ENCODE measurements at regions not wholly inside any gene's neighbourhood (a gene's known extent, or its start where the extent isn't known, plus 50 kb on each side); places are given as distances from the start of the nearest gene placed in this dataset.
A peak's percentile ranks its signal among the peaks of the same experiment; 100 is the strongest.

- DNase-seq (ENCODE audit: low spot score in 2 of 2) = no peak
- FAIRE-seq = no peak
Observed at GRCh38 chr3:167188592-167188991, 191.5 kb downstream of the ZBBX start.

- DNase-seq (ENCODE audit: low spot score in 2 of 2) = no peak
- no peak for FAIRE-seq
Observed at GRCh38 chr3:167187221-167187620, 192.9 kb downstream of the ZBBX start.

GRCh38 chr3:167184511-167184910, 195.6 kb downstream of the ZBBX start:
- no peak for FAIRE-seq

GRCh38 chr3:167172377-167172776, 207.7 kb downstream of the ZBBX start:
- FAIRE-seq = no peak
- DNase-seq (ENCODE audit: low spot score in 2 of 2) = no peak

More at GRCh38 chr3:167184511-167184910, 195.6 kb downstream of the ZBBX start:
- no peak for DNase-seq (ENCODE audit: low spot score in 2 of 2)

- DNase-seq (ENCODE audit: low spot score in 2 of 2) (no peak), FAIRE-seq (no peak)
Observed at GRCh38 chr3:167167491-167167890, 212.6 kb downstream of the ZBBX start.

GRCh38 chr3:167166594-167167253, 213.4 kb downstream of the ZBBX start:
- FAIRE-seq (no peak), DNase-seq (ENCODE audit: low spot score in 2 of 2) (no peak)

GRCh38 chr3:167166012-167166411, 214.1 kb downstream of the ZBBX start:
- no peak for FAIRE-seq

GRCh38 chr3:167163580-167163979, 216.5 kb downstream of the ZBBX start:
- no peak for FAIRE-seq
- no peak for DNase-seq (ENCODE audit: low spot score in 2 of 2)

More at GRCh38 chr3:167166012-167166411, 214.1 kb downstream of the ZBBX start:
- no peak for DNase-seq (ENCODE audit: low spot score in 2 of 2)

GRCh38 chr3:167162083-167162482, 218.0 kb downstream of the ZBBX start:
- FAIRE-seq (no peak), DNase-seq (ENCODE audit: low spot score in 2 of 2) (no peak)

- FAIRE-seq = no peak
- no peak for DNase-seq (ENCODE audit: low spot score in 2 of 2)
Observed at GRCh38 chr3:167160781-167161180, 219.3 kb downstream of the ZBBX start.

GRCh38 chr3:167151636-167152035, 228.5 kb downstream of the ZBBX start:
- DNase-seq (ENCODE audit: low spot score in 2 of 2) (no peak), FAIRE-seq (no peak)

GRCh38 chr3:167148136-167148535, 232.0 kb downstream of the ZBBX start:
- DNase-seq (ENCODE audit: low spot score in 2 of 2) (no peak), FAIRE-seq (no peak)

- DNase-seq (ENCODE audit: low spot score in 2 of 2) (no peak), FAIRE-seq (no peak)
Observed at GRCh38 chr3:167146911-167147310, 233.2 kb downstream of the ZBBX start.

- DNase-seq (ENCODE audit: low spot score in 2 of 2) = no peak
Observed at GRCh38 chr3:167125612-167126407, 254.3 kb downstream of the ZBBX start.

GRCh38 chr3:167120828-167121227, 259.3 kb downstream of the ZBBX start:
- no peak for DNase-seq (ENCODE audit: low spot score in 2 of 2)
- FAIRE-seq = no peak

More at GRCh38 chr3:167125612-167126407, 254.3 kb downstream of the ZBBX start:
- no peak for FAIRE-seq

GRCh38 chr3:167116120-167116922, 263.8 kb downstream of the ZBBX start:
- FAIRE-seq = no peak

GRCh38 chr3:167115331-167115934, 264.7 kb downstream of the ZBBX start:
- DNase-seq (ENCODE audit: low spot score in 2 of 2) (no peak), FAIRE-seq (no peak)

More at GRCh38 chr3:167116120-167116922, 263.8 kb downstream of the ZBBX start:
- DNase-seq (ENCODE audit: low spot score in 2 of 2) = no peak

GRCh38 chr3:167114619-167115018, 265.5 kb downstream of the ZBBX start:
- FAIRE-seq (no peak), DNase-seq (ENCODE audit: low spot score in 2 of 2) (no peak)

- FAIRE-seq = no peak
- DNase-seq (ENCODE audit: low spot score in 2 of 2) = no peak
Observed at GRCh38 chr3:167113035-167113830, 266.9 kb downstream of the ZBBX start.

GRCh38 chr3:167110901-167111300, 269.2 kb downstream of the ZBBX start:
- DNase-seq (ENCODE audit: low spot score in 2 of 2) (peak in 1 of 2 donors; percentile 19), FAIRE-seq (no peak)

Data from frontal cortex (tissue), 3 donors.